HG03039 (cell line): ENCODE measurements at regions not wholly inside any gene's neighbourhood (a gene's known extent, or its start where the extent isn't known, plus 50 kb on each side); places are given as distances from the start of the nearest gene placed in this dataset.
"Not testable (repeated sequence)": the region's sequence is repeated elsewhere in the genome, so short reads cannot be mapped to it uniquely, and the experiment has no call there.

Source experiments
- ATAC-seq: cut with Tn5 transposase; IDR thresholded peaks from one replicate; pipeline ENCODE4 v1.9.1; 2021; ENCODE audit warnings: mild to moderate bottlenecking, moderate library complexity; ENCODE audit not compliant: unreplicated experiment

DNA sequence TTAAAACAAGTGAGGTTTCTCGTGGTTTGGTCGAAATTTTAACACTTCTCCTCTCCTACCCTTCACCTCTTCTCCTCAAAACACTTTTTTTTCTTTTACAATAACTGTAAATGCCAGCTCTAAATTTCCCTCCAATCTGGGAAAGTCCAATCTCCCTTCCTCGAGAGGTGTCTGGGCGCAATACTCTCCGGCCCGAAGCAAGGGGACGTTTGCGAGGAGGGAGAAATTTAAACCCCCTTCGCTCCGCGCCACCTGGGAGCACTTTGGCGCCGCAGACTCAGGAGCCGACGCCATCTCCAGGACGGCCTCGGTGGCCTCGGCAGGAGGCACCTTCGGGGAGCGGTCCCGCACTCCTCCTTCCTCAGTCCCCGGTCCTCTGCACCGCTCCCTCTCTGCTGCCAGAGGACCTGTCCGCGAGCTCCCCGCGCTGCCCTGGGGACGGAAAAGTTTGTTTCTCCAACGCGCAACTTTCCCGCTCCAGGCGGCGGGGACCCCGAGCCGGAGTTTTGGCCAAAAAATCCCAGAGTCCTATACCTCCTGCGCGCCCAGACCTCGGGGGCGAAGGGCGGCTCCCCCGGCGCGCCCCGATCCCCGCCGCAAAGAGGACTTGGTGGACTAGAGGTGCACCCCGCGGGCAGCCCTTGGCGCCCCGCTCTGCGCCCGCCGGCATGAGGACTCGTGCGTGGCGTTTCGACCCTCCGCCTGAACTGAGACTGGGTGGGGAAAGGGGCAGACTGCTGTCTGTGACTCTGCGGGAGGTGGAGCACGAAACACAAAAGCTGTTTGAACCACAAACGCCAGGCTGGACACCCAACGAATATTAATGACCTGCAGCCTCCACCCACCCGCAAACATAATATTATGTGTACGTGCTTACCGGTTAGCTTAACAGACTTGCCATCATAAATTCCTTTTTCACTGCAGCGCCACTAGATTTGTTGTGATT is 95.2 kb upstream of the HMGA2 start:
- no peak for ATAC-seq

DNA sequence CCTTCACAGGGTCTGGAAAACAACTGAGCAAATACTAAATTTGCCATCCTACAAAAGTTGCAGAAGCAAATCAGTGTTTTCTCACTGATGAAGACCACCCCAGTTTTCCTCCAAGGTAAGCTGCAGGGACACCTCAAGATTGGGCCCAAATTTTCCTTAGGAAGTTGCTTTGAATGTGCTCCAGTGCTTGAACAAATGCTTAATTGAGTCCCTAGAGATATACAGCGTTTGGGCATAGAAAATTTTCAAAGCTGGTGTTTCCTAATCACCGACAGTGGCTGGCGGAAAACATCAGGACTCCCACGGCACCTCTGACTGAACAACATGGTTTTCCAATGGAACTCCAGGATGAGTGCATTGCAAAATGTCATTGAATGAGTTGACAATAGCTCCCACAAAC is 92.5 kb upstream of the HMGA2 start:
- no peak for ATAC-seq

DNA sequence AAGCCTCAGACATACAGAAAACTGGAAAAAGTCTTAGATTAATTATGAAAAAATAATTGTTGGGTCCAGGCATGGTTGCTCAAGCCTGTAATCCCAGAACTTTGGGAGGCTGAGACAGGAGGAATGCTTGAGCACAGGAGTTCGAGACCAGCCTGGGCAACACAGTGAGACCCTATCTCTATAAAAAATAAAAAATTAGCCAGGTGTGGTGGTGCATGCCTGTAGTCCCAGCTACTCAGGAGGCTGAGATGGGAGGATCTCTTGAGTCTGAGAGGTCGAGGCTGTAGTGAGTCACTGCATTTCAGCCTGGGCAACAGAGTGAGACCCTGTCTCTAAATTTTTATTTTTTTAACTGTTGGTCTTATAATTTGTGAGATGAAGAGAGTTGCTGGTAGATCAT is 90.6 kb upstream of the HMGA2 start:
- ATAC-seq, result not testable (repeated sequence)

DNA sequence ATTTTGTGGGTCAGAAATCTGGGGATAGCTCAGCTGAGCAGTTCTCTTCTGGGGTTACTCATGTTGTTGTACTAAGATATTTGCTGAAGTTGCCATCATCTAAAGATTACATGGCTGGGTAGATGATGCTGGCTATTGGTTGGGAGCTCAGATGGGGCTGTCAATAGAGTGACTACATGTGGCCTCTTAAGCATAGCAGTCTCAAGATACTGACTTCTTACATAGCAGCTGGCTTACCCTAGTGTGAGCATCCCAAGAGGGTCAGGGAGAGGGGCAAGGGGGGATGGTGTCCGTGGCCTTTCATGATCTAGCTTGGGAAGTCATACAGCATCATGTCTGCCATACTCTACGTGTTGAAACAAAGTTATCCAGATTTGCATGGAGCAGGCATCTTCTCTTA is 90.1 kb upstream of the HMGA2 start:
- no peak for ATAC-seq

DNA sequence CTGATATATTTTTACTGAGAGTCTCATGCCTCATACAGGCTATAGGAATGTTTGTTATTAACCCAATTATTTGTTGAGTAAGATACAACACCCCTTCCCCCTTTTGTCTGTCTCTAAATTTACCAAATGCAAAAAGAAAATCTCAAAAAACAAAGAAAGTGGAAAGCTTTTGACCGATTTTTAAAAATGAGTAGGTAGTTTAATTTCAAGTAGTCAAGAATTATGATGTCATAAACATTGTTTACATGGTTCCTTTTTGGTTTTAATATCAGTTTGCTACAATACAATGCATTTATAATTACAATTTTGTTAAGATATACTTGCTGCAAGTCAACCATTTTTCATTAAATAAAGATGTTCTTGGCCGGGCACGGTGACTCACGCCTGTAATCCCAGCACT is 84.7 kb upstream of the HMGA2 start:
- no peak for ATAC-seq

DNA sequence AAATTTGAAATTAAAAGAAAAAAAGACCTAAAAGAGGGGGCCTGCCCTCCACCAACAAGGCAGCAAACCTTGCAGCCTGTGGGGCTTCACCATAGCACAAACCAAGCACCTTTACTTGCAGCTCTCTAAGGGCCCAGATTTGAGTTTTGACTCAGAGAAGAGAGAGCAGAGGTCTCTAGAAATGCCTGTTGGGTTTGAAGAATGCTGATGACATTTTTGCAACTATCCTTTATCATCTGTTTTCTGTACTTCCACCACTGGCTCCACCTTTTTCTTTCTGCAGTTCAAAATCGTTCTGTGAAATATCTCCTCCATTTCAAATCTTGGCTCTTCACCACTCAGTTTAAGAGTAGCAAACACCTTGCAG is 83.8 kb upstream of the HMGA2 start:
- no peak for ATAC-seq

DNA sequence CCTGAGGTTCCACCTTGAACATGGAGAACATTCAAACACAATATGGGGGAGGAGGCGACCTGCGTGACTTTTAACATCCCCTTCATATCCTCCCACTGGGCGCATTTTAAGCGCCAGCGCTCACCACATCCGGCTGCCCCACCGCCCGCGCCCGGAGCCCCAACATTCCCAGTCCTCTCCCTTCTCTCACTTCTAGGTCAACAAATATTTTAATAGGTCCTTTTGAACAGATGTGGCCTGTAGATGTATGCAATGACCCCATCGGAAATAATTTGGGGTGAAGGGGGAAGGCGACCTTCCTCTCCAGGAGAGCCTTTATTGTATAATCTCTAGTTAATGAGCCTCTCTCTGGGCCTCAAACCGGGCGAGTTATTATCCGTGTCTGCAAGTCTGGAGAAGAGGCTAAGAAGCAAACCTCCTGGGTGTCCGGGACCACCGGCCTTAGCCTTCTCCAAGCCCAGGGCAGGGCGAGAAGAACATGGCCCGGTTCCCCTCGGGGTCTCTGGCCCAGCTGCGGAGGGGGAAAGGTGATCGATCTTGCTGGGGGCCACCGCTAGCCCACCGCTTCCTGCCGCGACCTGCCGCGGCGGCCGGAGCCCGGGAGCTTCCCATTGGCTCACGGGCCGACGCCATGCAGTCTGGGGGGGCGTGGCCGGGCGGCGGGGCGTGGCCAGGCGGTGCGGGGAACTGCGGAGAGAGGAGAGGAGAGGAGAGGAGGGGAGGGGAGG is 83.2 kb upstream of the HMGA2 start:
- no peak for ATAC-seq

DNA sequence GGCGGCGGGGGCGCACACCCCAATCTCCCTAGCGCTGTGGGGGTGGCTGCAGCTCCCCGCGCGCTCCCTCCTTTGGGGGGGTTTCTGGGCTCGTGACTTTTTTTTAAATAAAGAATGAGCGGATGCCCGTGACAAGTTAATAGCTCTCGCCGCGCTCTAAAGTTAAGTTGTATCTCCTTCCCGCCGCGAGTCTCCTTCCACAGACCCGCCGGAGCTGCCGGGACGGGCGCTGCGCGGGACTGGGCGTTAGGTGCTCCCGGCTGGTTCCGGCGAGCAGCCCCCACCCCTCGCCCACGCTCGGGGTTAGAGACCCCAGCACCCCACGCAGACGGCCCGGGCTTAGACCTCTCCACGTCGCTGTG is 82.6 kb upstream of the HMGA2 start:
- ATAC-seq, result no peak

DNA sequence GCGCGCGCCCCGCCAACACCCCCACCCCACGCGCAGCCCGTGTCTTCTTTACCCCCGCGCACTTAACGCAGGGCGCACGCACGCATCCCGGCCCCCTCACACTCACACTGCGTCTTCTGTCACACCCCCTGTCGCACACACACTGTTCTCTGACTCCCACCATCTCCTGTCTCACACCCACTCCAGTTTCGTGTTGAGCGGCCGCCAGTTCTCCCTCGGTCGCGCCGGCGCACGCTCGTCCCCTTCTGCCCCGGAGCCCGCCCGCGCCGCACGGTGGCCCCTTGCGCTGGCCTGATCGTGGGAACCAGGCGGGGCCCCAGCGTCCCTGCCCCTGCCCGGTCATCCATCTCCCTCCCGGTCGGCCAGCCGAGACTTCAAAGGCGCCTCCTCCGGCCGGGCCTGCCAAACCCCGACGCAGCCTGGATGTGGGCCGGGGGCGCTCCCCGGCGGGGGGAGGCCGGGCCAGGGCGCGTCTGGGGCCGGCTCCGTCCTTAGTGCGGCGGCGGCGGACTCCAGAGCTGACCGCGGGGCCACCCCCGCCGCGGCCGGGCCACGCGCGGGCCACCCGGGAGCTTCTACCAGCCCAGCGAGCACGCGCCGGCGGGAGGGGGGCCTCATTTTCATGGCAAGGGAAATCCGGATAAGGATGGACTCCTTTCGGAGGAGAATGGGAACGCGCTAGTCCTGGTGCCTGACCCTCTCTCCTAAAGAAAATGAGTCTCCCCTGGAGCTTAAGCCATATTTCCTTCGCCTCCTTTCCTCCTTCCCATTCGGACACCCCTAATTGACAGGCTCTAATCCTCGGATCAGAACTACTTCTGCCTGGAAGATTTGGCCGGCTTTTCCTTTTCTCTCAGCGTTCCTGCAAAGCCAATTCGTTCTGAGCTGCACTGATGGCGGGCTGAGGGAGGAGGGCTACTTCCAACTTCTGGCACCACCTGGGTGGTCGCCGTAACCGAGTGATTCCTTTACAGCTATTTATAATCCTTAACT is 82.0 kb upstream of the HMGA2 start:
- ATAC-seq, result no peak

DNA sequence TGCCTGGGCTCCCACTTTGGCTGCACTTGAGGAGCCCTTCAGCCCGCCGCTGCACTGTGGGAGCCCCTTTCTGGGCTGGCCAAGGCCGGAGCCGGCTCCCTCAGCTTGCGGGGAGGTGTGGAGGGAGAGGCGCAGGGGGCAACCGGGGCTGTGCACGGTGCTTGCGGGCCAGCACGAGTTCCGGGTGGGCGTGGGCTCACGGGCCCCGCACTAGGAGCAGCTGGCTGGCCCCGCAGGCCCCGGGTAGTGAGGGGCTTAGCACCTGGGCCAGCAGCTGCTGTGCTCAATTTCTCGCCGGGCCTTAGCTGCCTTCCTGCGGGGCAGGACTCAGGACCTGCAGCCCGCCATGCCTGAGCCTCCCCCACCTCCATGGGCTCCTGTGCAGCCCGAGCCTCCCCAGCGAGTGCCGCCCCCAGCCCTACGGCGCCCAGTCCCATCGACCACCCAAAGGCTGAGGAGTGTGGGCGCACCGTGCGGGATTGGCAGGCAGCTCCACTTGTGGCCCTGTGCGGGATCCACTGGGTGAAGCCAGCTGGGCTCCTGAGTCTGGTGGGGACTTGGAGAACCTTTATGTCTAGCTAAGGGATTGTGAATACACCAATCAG is 79.9 kb upstream of the HMGA2 start:
- ATAC-seq, result not testable (repeated sequence)

DNA sequence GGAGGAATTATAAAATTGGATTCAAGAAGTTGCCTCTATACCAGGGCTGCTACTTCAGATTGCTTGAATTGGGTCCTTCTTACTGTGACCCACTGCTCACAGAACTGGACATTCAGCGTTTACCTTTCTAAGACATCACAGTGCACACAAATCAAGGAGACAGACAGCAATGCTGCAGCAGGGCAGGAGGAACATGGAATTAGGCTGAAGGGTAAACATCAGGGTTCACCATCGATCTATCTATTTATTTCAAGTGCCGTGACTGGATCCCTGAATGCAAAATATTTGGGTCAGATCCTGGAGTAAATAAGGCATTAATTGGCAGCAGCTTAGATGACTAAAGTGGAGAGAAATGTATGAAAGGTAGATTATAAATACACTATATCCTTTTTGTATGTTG is 76.9 kb upstream of the HMGA2 start:
- no peak for ATAC-seq

DNA sequence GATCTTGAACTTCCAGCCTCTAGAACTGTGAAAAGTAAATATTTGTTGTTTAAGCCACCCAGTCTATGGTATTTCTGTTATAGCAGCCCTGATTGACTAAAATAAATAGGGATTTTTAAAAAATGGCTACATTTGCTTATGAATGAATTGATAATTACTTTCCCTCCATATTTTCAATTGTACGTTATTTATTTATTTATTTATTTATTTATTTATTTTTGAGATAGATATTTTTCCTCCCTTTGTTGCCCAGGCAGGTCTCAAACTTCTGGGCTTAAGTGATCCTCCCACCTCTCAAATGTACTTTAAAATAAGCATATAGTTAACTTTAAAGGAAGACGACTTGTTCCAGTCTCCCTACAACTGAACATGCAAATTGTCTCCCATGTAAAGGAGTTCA is 76.0 kb upstream of the HMGA2 start:
- ATAC-seq, result no peak

DNA sequence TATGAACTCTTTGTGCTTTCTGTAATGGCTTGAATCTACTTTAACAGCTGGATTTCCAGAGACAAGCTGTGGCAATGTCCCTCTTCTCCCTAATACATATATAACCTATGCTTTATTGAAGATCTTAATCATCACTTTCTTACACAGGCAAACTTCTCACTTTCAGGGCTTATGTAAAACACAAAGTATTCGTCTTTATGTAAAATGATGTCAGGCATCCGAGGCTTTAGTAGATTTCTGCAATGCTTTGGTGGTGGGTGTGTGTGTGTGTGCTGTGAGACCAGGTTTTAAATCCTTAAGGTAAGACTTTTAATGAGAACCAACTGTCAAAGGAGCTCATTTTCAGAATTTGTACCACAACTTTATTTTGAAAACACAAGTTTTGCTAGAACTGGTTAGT is 70.0 kb upstream of the HMGA2 start:
- no peak for ATAC-seq

DNA sequence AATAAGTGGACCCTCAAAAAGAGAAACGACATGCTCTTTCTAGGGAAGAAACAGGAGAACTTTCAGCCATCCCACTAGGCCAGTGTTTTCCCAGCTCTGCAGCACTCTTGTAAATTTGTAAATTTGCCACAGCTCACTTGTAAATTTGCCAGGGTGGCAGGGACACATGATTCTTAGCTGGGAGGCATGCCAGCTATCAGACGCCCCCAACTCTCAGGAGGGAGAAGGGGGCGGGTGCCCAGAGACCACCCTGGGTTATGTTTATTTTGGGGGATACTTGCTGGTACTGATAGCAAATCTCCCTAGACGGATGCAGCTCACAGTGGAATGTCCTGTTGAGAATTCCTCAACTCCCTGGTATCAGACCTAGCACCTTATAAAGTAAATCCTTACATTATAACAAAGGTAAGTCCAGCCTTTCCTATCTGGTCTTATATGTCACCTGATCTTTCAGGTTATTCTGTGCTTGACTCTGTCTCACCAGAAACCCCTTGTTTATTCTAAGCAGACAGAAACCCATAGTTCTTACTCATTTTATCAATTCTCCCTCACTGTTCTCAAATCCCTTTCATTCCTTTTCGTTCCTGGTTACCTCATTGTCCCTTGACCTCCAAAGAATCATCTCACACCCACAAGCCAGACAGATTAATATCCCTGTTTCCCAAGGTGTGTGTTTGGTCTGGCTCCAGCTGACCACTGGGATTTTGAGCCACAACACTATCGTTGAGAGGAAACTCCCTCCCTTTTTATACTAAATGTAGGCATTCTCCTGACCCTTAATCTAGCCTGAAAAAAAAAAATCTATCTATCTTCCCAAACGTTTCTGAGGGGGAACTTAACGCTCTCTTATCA is 69.3 kb upstream of the HMGA2 start:
- ATAC-seq, result no peak

DNA sequence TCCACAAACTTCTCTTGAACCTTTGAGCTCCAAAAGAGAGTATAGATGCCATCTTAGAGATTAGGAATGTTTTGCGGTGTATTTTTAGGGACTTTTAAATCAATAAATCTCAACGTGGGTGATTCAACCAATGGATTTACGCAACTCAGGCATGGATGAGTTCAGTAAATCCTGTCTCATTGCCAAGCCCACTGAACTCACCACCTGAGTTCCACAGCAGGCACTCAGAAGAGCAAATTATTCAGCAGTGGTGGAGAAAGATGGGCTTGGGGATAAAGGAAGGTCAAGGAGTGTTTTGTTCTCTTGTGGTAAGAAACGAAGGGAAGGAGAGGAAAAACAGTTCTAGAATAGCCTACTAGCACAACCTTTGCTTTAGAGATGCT is 68.7 kb upstream of the HMGA2 start:
- ATAC-seq, result no peak

DNA sequence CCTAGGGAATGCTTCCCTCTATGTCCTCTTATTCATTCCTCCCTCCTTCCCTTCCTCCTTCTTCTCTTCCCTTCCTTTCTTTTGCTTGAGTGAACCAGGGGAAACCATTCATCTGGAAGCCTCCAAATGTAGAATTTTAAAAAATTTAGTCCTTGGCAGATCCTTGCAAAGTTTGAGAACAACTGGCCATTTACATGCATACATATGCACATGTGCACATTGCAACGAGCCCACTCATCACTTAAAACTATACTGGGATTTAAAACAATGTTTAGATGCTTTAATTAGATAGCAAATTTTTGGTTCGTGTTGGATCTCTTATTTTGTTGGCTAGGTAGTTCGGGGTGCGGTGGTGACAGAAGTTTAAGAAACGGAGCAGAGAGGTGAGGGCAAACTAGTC is 68.0 kb upstream of the HMGA2 start:
- ATAC-seq, result no peak

DNA sequence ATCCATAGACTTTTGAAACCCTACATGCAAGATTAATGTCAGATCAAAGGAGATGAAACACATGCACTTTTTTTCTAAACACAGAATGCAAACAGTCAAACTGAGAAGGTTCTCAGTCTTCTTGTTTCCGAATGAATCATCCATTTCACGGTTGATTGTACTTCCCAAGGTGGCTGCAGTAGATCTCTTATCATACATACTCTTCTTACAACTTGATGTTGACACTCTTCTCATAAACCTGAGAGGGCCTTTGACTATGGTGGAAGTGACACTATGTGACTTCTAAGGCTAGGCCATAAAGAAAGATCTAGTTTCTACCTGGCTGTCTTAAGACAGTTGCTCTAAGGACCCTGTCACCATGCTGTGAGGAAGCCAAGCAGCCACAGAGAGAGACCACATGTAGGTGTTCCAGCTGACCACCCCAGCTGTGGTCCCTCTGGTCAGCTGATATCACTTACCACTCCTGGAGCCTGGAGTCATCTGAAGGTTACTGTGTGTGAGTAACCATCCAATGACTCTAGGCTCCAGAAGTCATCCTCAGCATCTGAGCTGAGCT is 67.2 kb upstream of the HMGA2 start:
- peak; percentile 89 for ATAC-seq

DNA sequence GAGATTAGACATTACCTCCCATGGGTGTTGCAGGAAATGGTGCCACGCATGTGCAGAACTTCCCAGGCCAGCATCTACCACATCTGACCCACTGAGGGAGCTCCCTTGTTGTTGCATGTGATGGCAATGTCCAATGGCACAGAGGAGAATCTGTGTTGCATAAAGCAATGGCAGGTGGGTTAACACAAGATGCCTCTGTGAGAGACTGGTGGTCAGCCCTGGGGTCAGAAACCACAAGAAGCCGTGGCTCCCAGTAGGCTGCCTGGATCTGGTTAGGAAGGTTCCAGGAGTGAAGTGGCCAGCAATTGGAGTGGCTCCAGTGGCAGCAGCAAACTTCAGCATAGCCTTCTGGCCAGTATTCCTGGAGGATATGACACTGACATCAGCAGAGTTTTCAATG is 65.9 kb upstream of the HMGA2 start:
- no peak for ATAC-seq

DNA sequence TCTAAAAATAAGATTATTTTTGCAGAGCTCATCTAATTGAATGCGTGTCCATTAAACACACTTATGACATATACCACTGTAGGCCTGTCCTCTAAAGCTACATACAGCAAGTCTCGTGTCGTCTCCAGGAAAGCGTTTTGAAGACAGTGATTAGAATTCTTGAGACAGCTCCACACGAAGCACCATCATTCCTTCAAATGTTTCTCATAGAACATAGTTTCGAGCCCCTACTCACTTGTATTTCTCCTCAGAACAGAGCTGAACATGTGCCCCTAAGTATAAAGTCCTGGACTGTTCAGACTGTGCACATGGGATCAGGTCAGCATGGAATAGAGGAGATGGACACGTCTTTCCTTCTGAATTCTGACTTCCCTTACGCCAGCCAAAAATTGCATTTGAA is 64.5 kb upstream of the HMGA2 start:
- ATAC-seq, result no peak

DNA sequence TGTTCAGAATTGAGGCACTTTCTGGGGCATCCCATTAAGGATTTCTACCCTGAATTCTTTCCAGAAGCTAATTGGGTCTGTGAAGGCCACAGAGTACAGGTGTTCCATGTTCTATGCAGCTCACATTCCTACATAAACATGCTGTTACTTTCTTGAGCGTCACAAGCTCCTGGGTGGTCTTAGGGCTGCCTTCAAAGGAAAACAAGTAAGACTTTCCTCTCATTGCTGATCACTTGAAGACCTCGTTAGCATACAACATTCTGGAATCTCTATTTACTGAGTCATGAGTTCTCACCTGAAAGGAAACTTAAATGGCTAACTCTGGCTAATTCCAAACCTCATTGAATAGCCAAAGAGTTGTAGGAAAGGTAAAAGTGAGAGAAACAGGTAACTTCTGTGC is 63.0 kb upstream of the HMGA2 start:
- no peak for ATAC-seq
